M059J (cell line): ENCODE measurements at regions not wholly inside any gene's neighbourhood (a gene's known extent, or its start where the extent isn't known, plus 50 kb on each side); places are given as distances from the start of the nearest gene placed in this dataset.

Experiments
- DNase-seq: peaks from one replicate; pipeline ENCODE4 v3.0.0-alpha.2; 2012; ENCODE audit warnings: low read depth

DNA sequence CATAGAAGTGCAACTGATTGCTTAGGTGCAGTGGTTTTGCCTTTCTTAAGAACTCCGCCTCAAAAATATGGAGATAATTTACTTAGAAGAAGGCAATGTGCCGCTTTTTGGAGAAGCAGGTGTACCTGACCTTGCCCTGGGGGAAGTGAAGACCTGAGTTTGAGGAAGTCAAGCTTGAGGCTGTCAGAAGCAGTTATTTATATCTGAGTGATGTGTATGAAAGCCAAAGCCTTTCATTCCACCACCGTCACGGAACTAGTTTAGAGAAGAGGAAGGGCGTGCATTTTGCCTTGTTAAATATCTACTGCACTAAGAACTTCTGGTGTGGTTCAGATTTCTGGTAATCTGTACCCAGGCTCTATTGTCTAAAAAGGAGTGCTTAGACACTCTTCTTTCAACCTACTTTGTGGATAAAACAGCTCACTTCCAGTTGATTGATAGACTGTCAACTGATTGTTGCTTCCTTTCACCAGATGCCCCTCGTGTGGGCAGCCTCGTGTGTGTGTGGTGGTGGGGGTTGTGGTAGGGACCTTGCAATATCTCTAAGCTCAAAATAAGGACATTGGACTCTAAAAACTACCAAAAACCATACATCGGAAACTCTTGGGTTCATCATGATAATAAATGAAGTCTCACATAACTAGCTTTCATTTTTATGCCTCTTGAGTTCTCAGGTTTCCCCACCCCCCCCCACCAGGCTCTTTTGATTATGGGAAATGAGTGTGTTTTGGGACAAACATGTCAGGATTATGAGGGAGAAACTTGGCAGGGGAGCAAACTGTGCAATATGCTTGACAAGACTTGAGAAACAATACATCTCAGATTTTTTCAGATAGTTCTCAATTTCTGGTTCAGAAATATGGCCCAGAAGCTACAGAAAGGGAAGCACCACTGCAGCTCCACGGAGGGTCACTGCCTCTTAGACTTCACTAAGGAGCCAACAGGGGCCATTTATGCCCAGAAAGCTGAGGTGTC, 78.6 kb downstream of the ARF6 start:
- no peak for DNase-seq

DNA sequence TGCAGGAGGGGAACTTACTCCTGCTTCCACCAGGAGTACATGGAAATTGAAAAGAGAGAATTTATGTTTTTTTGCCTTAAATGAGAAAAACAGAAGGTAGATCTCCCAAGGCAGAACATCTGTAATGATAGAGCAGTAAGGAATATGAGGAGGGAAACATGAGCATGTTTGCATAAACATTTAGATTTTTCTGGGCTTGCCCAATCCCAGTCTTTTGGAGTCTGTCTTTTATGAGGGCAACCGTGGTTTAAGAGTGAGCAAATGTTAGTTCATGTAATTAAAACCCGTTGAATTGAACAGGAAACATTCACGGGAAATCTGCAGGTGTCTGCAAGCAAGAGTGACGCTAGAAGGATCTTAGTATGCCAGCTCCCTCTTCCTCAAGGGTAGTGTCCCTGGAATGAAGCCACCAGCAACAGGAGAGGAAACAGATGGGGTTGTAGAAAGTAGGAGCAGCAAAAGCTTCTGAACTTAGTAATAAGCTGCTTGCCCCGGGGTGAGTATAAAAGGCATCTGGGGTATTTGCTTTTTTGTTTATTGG, 79.3 kb downstream of the ARF6 start:
- peak; percentile 80 for DNase-seq

DNA sequence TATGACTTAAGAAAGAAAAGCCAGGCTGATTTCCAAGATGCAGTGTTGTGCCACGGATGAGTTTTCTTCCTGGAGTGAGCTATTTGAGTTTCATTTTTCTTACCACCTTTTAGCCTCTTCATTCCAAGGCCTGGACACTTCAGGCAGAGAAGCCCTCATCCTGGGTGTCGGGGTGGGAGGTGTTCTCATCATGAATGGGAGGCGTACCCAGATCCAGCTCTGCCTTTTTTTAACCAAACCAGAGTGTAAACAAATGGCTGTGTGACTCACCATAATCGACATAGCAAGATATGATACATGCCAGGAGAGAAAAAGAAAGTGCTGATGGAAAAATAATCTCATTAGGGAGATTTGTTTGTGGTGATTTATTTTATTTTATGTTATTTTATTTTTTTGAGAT, 79.9 kb downstream of the ARF6 start:
- DNase-seq, result peak; percentile 96

DNA sequence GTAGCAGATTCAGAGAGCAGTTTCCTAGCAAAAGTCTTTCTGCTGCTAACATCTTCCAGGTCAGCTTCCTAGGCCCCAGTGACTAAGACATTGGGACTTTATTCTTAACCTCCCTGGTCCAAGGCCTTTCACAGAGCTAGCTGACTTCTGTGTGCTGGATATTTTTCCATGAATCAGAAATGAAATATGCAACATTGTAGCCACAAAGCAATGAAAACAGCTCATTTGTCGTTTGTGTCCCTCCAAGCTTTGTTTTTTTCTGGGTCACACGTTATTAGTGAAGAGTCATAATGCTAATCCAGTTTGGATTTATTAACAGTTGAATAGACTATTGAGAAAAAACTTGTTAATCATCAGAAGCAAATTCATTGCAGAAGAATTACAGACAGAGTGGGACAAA, 82.4 kb downstream of the ARF6 start:
- DNase-seq, result peak; percentile 97

- DNase-seq, result peak; percentile 68
These were observed 82.9 kb downstream of the ARF6 start for GRCh38 chr14:49975799-49976198.

DNA sequence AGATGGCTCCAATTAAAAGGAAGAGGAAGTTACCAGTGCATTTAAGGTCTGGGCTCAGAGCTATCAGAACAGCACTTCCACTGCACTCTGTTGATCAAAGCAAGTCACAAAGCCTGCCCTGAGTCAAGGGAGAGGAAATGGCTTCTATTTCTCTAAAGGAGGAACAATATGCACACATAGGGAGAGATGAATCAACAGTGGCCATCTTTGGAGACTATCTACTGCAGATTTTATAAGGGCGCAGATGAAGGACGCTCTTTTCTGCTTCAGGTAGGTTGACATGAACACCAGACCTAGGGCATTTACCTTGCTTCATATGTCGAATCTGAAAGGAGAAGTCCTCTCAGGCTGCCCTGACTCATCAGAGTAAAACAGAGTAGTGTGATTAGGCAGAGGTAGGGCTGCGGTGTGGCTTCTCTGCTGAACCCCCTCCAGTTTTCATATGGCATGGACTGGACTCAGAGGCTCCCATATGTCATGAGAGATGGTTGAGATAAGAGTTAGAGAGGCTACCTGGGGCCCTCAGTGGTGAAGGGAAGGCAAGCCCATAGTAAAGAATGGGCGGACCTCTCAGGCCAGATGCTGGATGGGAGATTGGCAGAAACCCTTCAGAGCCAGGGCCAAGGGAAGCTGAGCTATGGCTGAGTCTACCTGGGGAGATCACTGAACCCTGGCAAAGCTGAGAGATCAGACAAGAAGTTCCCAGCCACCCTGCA, 84.4 kb downstream of the ARF6 start:
- no peak for DNase-seq

GRCh38 chr14:49980027-49980426, 87.1 kb downstream of the ARF6 start:
- DNase-seq, result no peak

DNA sequence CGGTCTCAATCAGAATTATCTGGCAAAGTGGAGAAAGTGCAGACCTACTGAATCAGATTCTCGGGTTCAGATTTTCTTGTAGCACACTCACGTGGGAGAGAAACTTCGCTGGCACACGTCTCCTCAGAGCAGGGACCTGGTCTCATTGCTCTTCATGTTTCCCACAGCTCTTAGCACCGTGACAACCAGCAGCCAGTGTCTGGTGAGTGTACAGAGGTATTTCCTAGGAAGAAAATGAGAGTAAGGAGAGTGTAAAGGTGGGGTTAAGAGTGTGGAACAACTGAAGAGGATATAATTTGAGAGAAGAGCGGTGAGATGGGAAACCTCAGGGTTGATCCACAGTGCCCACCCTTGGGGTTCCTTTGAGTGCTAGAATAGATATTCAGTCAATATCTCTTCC, 89.2 kb downstream of the ARF6 start:
- DNase-seq, result peak; percentile 50

- peak; percentile 78 for DNase-seq
These were observed 89.6 kb downstream of the ARF6 start for GRCh38 chr14:49982501-49982951.

DNA sequence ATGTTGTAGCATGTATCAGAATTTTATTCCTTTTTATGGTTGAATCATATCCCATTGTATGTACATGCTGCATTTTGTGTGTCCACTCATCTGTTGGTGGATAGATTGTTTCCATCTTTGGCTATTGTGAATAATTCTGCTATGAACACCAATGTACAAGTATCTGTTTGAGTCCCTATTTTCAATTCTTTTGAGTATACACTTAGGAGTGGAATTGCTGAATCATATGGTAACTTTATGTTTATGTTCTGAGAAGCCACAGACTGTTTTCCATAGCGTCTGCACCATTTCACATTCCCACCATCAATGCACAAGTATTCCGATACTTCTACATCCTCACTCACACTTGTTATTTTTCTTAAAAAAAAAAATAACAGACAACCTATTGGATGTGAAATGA, 91.5 kb downstream of the ARF6 start:
- DNase-seq, result no peak

DNA sequence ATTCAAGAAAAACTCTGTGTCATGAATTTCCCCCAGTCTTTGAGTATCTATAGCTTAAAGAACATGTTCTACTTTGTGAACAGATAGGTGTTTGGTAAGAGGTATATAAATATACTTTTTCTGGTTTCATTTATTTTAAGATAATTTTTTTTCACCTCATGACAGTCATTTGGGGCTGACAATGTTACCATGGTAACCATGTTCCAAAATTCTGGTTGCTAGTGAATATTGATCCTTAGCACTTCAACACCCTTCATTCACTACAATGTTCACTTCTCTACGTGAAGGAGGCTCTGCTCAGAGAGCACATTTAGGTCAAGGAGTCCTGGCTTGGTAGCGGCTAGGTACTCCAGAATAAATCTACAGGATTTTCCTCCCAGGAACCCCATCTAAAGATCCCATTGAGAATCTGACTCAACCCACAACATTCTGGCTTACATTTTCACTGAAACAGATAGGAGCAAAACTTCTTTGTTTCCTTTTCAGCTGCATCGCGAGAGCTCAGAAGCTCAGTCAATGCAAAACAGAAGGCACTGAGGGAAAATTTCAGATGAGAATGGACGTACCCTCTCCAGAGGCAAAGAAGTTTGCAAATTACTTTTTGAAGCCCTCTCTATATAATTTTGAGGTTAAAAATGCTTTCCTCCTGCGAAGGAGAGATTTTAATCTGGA, 93.6 kb downstream of the ARF6 start:
- peak; percentile 58 for DNase-seq

DNA sequence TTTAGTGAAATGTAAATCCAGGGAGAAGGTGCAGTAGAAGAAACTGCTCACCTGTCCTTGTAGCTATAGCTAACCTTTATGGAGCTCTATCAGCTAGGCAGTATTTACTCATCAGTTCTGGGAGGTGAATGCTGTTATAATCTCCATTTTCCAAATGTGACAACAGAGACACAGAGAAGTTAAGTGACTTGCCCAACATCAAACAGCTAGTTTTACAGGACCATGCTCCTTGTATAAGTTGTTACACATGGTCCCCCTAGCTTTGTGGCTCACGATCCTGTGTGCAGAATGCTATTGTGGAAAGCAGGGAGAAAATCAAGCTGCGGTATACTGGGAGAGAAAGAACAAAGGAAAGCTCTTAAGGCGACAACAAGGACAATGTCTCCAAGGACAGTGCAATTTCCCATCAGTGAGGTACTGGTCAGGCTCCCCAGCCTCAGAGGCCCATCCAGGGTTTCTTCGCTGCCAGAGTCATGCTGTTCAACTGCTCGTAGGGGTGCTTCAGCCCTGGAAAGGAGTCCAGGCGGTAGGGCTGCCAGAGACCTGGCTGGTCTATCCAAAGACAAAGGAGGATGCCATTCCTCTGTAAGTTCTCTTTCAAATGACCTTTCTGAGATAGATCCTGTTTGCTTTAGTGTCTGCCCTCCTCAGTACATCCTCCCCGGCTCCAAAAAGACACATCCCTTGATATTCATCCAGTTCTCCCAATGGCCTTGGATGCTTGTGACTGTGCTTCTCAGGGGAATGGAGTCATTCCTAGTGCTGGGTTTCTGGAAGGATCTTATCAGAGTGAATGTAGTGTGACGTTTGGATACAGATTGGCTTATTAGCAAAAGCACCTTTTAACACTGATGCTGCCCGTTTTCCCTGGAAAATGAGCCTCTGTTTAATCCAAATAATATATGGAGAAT, 95.5 kb downstream of the ARF6 start:
- DNase-seq, result no peak

DNA sequence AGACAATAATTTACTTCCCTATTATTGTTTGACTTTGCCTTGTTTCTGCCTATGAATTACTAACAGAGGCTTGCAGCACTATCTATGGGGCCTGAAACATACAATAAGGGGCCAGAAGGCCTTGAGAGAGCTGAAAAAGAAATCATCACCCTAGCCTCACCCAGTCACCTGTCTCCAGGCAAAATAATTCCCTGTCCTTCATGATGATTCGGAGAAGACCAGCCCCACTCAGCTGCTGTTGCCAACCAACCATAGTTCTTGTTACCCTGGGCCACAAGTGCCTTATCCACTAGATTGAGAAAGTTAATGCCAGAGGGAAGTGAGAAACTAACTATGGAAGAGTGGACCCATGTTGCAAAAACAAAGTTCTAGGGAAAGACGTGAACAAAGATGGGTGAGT, 97.1 kb downstream of the ARF6 start:
- DNase-seq, result no peak

DNA sequence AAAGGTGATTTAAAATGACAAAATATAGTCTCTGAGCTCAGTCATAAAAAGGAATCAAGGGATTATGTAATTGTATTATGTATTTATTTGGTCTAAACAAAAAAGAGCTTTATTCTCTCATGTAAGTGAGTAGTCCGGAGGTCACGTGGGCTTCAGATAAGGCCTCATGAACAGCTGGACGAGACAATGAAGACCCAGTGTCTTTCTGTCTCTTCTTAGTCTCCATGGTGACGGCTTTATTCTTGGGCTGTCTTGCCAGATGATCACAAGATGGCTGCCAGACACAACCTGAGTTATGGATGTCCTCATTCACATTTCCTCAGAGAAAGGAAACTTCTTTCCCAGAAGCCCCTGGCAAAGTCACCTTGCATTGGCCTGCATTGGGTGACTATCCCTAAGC, 98.6 kb downstream of the ARF6 start:
- no peak for DNase-seq

DNA sequence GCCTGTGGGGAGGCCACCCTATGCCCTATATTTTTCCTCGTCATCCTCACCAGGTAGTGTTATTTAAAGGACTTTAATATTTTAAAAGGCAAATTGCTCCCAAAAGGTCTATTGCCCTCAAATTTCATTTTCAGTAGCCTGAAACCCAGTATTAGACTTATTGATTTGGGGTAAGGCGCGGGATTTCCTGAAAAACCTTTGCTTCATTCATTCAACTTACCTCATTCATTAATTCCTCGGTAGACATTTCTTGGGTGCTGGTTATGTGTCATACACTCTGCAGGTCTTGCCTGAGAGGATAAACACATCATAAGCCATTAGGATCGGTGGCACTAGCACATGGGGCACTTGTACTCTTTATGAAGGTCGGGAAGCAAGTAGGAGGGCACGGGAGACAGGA, 99.2 kb downstream of the ARF6 start:
- no peak for DNase-seq

GRCh38 chr14:49992448-49992847, 99.6 kb downstream of the ARF6 start:
- DNase-seq, result no peak

DNA sequence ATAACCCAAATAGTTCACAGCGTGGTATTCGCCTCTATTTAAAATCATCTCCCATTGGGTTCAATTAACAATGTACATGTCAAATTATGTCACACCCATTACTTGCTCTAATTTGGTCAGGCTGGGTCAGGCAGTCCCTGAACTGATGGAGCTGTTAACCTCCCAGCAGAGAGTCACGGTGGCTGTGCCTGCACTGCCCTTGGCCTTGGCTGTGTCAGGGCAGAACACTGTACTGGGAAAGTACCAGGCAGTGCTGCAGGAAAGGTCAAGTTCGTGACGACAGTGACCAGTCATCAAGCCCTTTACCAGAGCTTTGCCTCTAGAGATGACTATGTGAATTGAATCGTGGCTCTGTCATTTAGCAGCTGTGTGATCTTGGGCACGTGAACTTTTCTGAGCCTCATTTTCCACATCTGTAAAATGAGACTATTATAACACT, 100.0 kb downstream of the ARF6 start:
- peak; percentile 89 for DNase-seq

DNA sequence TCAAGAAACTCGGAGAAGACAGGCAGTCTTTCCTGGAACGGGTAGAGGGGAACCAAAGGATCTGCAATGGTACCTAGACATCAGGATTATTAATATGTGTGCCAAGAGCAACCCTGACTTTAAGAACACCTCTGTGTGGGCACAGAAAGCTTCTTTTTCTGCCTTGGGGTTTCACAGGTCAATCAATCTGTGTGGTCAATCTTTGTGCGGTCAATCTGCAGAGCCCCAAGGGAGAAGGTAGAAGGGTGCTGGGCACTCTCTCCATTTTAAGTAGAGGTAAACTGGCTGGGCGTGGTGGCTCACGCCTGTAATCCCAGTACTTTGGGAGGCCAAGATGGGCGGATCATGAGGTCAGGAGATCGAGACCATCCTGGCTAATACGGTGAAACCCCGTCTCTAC, 100.7 kb downstream of the ARF6 start:
- no peak for DNase-seq

DNA sequence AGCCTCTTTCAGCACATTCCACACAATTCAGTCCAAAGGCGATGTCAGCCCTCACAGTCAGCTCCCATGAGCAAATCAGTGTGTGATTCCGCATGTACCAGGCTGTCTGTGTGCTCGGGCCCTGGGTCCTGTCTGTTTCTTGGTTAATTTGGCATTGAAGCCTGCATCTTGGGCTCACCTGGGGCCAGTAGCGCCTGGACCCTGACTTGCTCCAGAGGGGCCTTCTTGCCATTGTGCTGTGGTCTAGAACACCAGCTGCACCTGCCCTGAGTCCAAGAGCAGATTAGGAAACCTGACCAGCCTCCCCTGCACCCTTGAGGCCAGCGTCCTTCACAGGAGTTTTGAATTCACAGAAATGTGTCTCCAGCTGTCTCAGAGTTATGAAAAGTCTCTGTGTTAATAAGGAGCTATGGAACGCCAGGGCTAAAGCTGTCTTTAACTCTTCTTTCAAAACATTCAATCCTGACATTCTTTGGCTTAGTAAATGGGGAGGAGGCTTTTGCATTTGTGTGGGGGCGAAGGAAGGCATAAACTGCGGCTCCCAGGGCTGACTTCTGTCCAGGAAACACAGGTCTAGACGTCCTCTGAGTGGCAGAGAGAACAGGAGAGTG, 102.2 kb downstream of the ARF6 start:
- DNase-seq, result no peak

DNA sequence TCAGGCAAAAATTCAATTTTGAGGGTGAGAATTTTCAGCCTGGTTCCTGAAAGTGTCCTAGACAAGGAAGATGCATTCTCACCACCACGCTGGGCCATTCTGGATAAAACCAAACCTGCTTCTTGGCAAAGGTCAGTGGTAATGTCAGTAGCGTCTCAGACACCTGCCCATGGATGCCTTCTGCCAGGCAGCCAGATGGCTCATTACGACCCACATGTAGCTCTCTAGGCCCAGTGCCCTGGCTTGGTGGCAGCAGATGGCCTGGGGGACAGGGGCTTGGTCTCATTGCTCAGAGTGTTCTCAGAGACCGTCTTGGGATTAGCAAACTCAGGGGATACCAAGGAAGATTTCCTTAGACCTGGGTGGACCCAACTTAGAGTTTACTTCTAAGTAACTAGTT, 105.1 kb downstream of the ARF6 start:
- no peak for DNase-seq
